AG10803 (cell line): ENCODE measurements at regions not wholly inside any gene's neighbourhood (a gene's known extent, or its start where the extent isn't known, plus 50 kb on each side); places are given as distances from the start of the nearest gene placed in this dataset.

Experiments
- DNase-seq: peaks from one replicate; pipeline ENCODE4 v3.0.0; 2010; ENCODE audit warnings: low read depth
- H3K4me3 ChIP-seq: 2 replicates; pipeline ENCODE4 v1.5.1; 2011; ENCODE audit warnings: mild to moderate bottlenecking, low read length, control low read depth
- CTCF ChIP-seq: conservative IDR thresholded peaks from 2 replicates; pipeline ENCODE4 v1.5.1; 2011; ENCODE audit warnings: mild to moderate bottlenecking, low read length, control low read depth, inconsistent platforms

- no peak for TF ChIP-seq CTCF
Observed at GRCh38 chr16:87138316-87138715, 178.9 kb downstream of the C16orf95 start.

DNA sequence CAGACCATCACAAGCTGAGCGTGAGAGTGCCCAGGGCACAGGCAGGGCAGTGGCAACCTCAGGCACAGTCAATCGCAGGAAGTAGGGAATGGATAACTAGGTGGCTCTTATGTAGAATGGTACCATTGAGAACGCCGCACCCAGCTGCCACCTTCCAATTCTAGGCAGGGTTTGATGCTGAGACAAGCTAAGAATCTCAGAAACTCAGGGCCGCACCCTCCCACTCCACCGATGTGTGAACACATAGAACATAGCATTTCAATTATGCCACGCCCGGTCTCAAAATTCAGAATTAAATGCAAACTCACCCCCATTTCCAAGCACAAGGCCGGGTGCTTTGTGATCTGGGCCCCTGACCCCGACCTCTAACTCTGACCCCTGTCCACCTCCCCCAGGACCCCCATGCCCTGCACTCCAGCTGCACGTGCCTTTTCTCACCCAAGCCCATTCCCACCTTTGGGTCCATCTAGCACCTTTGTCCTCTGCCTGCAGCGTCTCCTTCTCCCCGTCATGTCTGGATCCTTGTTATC lies 178.4 kb downstream of the C16orf95 start:
- DNase-seq = no peak
- no peak for TF ChIP-seq CTCF
- no peak overlapping the region for H3K4me3 ChIP-seq

More at GRCh38 chr16:87138316-87138715, 178.9 kb downstream of the C16orf95 start:
- H3K4me3 ChIP-seq = no peak overlapping the region
- DNase-seq = no peak

DNA sequence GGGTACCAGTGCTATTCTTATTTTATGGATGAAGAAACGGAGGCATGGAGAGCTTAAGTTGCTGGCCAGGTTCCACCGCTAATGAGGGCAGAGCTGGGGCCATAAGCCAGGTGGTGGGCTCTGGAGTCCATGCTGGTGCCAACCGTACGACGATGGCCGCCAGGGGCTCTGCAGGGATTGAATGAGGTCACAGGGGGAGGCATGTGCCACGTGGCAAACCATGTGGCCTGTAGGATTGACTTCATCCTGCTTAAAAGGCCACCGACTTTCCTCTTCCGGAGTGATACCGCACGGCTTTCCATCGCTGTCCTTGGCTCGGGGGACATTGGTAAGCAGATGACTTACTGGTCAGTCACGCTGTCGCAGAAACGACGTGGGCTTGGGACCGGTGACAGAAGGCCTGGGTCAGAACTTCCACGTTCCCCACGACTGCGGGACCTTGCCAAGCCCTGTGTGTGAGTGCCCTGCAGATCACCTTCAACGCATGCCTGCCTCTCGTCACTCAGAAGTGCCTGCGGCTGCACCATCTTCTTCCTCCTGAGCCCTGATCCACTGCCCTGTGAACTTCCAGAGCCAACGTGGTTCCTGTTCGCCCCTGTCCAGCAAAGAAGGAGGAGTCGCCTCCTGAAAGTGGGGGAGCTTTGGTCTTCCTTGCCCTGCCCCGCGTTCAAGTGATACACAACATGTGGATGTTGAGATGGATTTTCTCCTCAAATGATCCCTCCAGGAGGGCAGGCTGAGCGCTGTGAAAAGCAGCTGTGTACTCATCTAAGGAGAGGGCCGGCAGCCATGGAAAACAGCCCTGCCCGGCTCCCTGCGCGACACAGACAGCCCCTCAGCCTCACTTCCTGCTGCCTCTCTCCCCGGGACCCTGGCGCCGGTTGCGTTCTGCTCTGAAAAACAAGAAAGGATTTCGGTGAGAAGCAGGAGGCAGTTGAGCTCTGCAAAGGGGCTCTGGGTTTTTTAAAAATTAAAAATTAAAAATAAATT lies 176.7 kb downstream of the C16orf95 start:
- DNase-seq = no peak
- no peak for TF ChIP-seq CTCF
- H3K4me3 ChIP-seq = no peak overlapping the region

DNA sequence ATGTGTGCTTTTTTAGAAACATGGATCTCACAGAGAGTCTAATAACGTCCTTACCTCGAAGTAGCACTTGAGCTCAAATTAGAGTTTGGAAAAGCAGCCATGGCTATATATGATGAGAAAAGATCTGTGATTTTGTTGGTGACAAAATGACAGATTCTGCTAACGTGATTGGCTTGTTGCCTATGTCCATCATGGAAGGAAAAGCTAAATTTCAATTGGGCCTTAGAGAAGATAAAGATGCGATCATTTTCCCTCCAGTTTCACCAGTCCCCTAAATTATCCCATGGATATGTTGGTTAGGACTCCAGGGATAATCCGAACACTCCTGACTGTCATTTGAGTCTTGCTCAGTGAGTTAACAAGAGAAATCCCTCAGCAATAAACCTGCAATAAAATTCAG lies 175.8 kb downstream of the C16orf95 start:
- no peak overlapping the region for H3K4me3 ChIP-seq
- no peak for TF ChIP-seq CTCF
- DNase-seq = no peak

- no peak for TF ChIP-seq CTCF
- H3K4me3 ChIP-seq = no peak overlapping the region
- no peak for DNase-seq
Observed at GRCh38 chr16:87143661-87144121, 173.5 kb downstream of the C16orf95 start.

- TF ChIP-seq CTCF = no peak
- no peak overlapping the region for H3K4me3 ChIP-seq
Observed at GRCh38 chr16:87144232-87144631, 173.0 kb downstream of the C16orf95 start.

More at GRCh38 chr16:87144232-87144631, 173.0 kb downstream of the C16orf95 start:
- no peak for DNase-seq
